ENCODE measurements at regions not wholly inside any gene's neighbourhood (a gene's known extent, or its start where the extent isn't known, plus 50 kb on each side); places are given as distances from the start of the nearest gene placed in this dataset.

DNA sequence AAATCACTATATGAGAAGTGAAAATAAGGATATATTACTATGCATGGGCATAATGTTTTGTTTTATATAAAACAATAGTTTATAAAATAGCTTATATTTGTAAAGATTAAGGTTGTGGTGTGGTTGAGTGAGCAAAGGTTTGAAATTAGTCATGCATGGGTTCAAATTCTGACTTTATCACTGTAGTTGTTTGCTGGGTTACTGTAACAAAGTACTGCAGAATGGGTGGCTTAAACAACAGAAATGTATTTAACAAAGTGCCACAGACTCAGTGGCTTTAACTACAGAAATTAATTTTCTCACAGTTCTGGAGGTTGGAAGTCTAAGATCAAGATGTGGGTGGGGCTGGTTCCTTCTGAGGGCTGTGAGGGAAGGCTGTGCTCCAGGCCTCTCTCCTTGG is 184.8 kb upstream of the THRB start:
- ChIA-PET CTCF (interaction anchor here (1.5 to 2.4 kb wide), 3 partner anchors 9 to 592 kb away, joined by 4 to 9 read pairs (median 7); no protein-coding TSS in a partner anchor), POLR2A (no interaction called here)
- no peaks in the 10 kb centered on the region for H3K27me3 ChIP-seq (ENCODE audit: control insufficient read depth, insufficient read depth, low read length)
- no peak overlapping the region for H3K27ac ChIP-seq (ENCODE audit: low read depth, low read length)
- no peak for TF ChIP-seq CTCF (IDR thresholded peaks at IDR 0.05; ENCODE audit: low read depth, low read length)
- no peaks in the 10 kb centered on the region for H3K9me3 ChIP-seq (ENCODE audit: control insufficient read depth, insufficient read depth, low read length)
- H3K4me3 ChIP-seq (ENCODE audit: low read depth, low read length), result no peak overlapping the region
- no peak for DNase-seq (ENCODE audit: low read depth, low spot score)

GRCh38 chr3:24680214-24680967 is 185.7 kb upstream of the THRB start:
- Histone ChIP-seq H3K9me3 (ENCODE audit: control insufficient read depth, insufficient read depth, low read length) (no peaks in the 10 kb centered on the region), H3K27ac (ENCODE audit: low read depth, low read length) (no peak overlapping the region), H3K27me3 (ENCODE audit: control insufficient read depth, insufficient read depth, low read length) (no peaks in the 10 kb centered on the region), H3K4me3 (ENCODE audit: low read depth, low read length) (no peak overlapping the region)
- peak; percentile 71 for TF ChIP-seq CTCF (IDR thresholded peaks at IDR 0.05; ENCODE audit: low read depth, low read length)
- no peak for DNase-seq (ENCODE audit: low read depth, low spot score)
- CTCF ChIA-PET, result interaction anchor here (0.6 to 2.4 kb wide), 18 partner anchors 8 to 914 kb away, joined by 3 to 9 read pairs (median 4); no protein-coding TSS in a partner anchor
- POLR2A ChIA-PET, result no interaction called here

- no peaks in the 10 kb centered on the region for H3K27me3 ChIP-seq (ENCODE audit: control insufficient read depth, insufficient read depth, low read length)
- no peak for TF ChIP-seq CTCF (IDR thresholded peaks at IDR 0.05; ENCODE audit: low read depth, low read length)
- ChIA-PET POLR2A (no interaction called here), CTCF (interaction anchor here (0.6 to 3.5 kb wide), 8 partner anchors 18 to 912 kb away, joined by 3 to 49 read pairs (median 4); no protein-coding TSS in a partner anchor)
- H3K27ac ChIP-seq (ENCODE audit: low read depth, low read length), result no peak overlapping the region
- H3K4me3 ChIP-seq (ENCODE audit: low read depth, low read length), result no peak overlapping the region
- no peaks in the 10 kb centered on the region for H3K9me3 ChIP-seq (ENCODE audit: control insufficient read depth, insufficient read depth, low read length)
- DNase-seq (ENCODE audit: low read depth, low spot score), result no peak
Observed at GRCh38 chr3:24682141-24682547, 187.5 kb upstream of the THRB start.

GRCh38 chr3:24683090-24683489 is 188.4 kb upstream of the THRB start:
- POLR2A ChIA-PET, result no interaction called here
- no peak for DNase-seq (ENCODE audit: low read depth, low spot score)
- Histone ChIP-seq H3K9me3 (ENCODE audit: control insufficient read depth, insufficient read depth, low read length) (no peaks in the 10 kb centered on the region), H3K27ac (ENCODE audit: low read depth, low read length) (no peak overlapping the region), H3K27me3 (ENCODE audit: control insufficient read depth, insufficient read depth, low read length) (no peaks in the 10 kb centered on the region), H3K4me3 (ENCODE audit: low read depth, low read length) (no peak overlapping the region)
- TF ChIP-seq CTCF (IDR thresholded peaks at IDR 0.05; ENCODE audit: low read depth, low read length), result no peak
- CTCF ChIA-PET, result interaction anchor here (0.6 to 3.5 kb wide), 20 partner anchors 9 to 911 kb away, joined by 3 to 49 read pairs (median 6); no protein-coding TSS in a partner anchor

DNA sequence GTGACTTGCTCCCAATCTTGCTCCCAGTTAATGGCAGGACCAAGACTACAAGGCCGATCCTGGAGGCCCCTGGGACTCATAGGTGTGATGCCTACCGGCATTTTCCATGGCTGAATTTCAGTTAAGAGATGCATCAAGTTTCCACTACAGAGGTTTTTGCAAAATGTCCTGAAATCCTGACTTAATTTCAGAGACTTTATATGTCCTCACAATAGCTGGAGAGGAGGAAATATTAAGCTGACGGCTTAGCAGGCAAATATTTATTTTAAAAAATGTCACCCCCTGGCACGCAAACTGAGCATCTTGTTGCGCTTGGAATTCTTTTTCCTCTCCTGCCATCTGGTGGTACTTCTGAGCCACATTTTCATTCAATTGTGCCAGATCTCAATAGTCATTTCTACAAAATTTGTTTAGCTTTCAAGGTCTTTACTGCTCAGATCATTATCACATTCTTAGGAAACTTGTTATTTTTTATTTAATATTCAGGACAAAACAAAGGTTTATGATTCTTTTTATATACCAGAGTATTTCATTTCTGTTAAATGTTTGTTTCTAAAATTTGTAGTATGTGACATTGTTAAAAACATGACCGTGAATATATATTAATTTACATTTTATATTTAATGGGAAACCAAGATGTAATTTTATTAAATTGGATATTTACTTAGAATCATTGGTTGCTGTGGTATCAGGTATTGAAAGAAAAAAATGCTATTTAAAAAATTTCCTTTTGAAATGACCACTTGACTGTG is 189.2 kb upstream of the THRB start:
- Histone ChIP-seq H3K27me3 (ENCODE audit: control insufficient read depth, insufficient read depth, low read length) (no peaks in the 10 kb centered on the region), H3K4me3 (ENCODE audit: low read depth, low read length) (no peak overlapping the region), H3K9me3 (ENCODE audit: control insufficient read depth, insufficient read depth, low read length) (no peaks in the 10 kb centered on the region), H3K27ac (ENCODE audit: low read depth, low read length) (no peak overlapping the region)
- CTCF ChIA-PET, result interaction anchor here (0.6 to 3.5 kb wide), 24 partner anchors 9 to 910 kb away, joined by 3 to 49 read pairs (median 5); no protein-coding TSS in a partner anchor
- POLR2A ChIA-PET, result no interaction called here
- peak; percentile 41 for DNase-seq (ENCODE audit: low read depth, low spot score)
- TF ChIP-seq CTCF (IDR thresholded peaks at IDR 0.05; ENCODE audit: low read depth, low read length), result peak; percentile 71
